Tibial artery (tissue), 4 donors: ENCODE measurements at regions not wholly inside any gene's neighbourhood (a gene's known extent, or its start where the extent isn't known, plus 50 kb on each side); places are given as distances from the start of the nearest gene placed in this dataset.

ENCODE experiments used
- DNase-seq, 2 donors: peaks; one replicate each; pipeline ENCODE4 v3.0.0-alpha.2; 2019
- H3K27ac ChIP-seq, 2 donors: fragments of 200-600 bp; sonication (generic) in 1 of 2; 1 replicate in 1 of 2; 2 replicates in 1 of 2; pipeline ENCODE4 v1.5.1; 2018 to 2019; ENCODE audit warnings: mild to moderate bottlenecking in 1 of 2
- H3K27me3 ChIP-seq, 2 donors: fragments of 200-600 bp; sonication (generic) in 1 of 2; one replicate each; pipeline versions ENCODE4 v1.5.1 to v1.6.0; 2016 to 2019
- H3K36me3 ChIP-seq, 3 donors: fragments of 200-600 bp; sonication (generic) in 2 of 3; one replicate each; pipeline ENCODE4 v1.5.1; 2016 to 2019; ENCODE audit warnings: mild to moderate bottlenecking in 2 of 3
- H3K4me1 ChIP-seq, 4 donors: fragments of 200-600 bp; sonication (generic) in 2 of 4; 1 replicate in 3 of 4; 2 replicates in 1 of 4; pipeline ENCODE4 v1.5.1; 2016 to 2019
- H3K4me3 ChIP-seq, 2 donors: fragments of 200-600 bp; sonication (generic) in 1 of 2; 1 replicate in 1 of 2; 2 replicates in 1 of 2; pipeline ENCODE4 v1.5.1; 2018 to 2019; ENCODE audit warnings: mild to moderate bottlenecking in 2 of 2
- H3K9me3 ChIP-seq, 3 donors: fragments of 200-600 bp; sonication (generic) in 1 of 3; one replicate each; pipeline ENCODE4 v1.5.1; 2016 to 2019
- CTCF ChIP-seq, 2 experiments: fragments of 200-600 bp in 1 of 2; fragments of 450-650 bp in 1 of 2; IDR thresholded peaks; one replicate each; pipeline ENCODE4 v1.5.1; 2017 to 2019; ENCODE audit warnings: antibody characterized with exemption in 2 of 2, mild to moderate bottlenecking in 1 of 2, moderate library complexity in 1 of 2
- intact Hi-C: fragments of 100-400 bp; cut with DNase I; formaldehyde crosslinking; loops from one replicate; pipeline ENCODE4 v1.15.0; 2023; ENCODE audit warnings: low total_unique reads

DNA sequence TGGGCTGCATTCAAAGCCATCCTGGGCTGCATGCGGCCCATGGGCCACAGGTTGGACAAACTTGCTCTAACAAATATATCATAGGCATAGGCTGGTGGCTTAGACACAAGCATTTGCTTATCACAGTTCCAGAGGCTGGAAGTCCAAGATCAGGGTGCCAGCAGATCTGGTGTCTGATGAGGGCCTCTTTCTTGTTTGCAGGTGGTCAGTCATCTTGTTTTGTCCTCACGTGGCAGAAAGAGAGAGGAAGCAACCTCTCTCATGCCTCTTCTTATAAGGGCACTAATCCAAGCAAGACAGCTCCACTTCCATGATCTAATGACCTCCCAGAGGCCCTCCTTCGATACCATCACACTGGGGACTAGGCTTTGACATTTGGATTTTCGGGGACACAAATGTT is 238.7 kb upstream of the TNRC6C start:
- no peaks in the 10 kb centered on the region for H3K9me3 ChIP-seq
- H3K27ac ChIP-seq, result no peak overlapping the region
- no peak overlapping the region for H3K4me3 ChIP-seq
- TF ChIP-seq CTCF (IDR thresholded peaks at IDR 0.05), result no peak
- no peaks in the 10 kb centered on the region for H3K27me3 ChIP-seq
- H3K36me3 ChIP-seq, result no peaks in the 10 kb centered on the region
- no peaks in the 10 kb centered on the region for H3K4me1 ChIP-seq
- intact Hi-C loops, result no loop called here
- no peak for DNase-seq

DNA sequence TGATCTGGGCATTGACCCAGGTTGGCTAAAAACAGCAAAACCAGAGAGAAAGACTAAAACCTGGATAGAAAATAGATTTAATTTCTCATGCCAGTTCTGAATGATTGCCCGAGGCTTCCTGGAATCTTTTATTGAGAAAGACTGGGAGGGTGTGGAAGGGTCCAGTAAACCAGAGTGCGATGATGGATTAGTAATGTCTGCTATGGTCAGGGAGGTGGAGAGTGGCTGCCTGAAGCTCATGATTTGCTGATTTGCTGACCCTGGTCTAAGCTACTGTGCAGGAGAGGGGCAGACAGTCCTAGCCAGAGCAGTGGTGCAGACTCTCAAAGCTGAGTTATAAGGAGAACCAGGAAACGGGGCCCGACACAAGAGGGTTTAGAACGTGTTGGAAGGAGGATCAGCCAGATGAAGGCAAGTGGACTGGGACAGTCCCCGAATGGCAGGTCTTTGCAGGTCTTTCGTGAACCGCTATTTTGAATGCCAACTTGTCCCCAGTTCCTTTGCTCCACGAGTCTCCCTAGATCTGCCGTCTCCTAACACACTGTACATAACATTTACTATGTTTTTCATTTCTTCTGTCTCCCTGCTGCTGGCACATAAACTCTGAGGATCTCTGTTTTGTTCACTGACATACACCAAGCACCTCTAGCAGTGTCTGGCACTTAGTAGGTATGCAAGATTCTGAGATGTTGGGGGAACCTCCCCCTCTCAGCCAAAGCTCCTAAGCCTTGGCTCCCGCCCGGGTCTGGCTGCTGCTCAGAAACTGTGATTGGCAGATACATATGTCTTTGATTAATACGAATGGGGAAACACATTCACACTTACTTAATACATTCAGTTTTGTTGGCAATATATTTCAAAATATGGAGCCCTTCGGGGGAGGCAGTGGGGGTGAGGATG is 237.3 kb upstream of the TNRC6C start:
- DNase-seq, result no peak
- no peaks in the 10 kb centered on the region for H3K27me3 ChIP-seq
- H3K4me1 ChIP-seq, result no peaks in the 10 kb centered on the region
- H3K27ac ChIP-seq, result no peak overlapping the region
- H3K4me3 ChIP-seq, result no peak overlapping the region
- intact Hi-C loops, result no loop called here
- H3K9me3 ChIP-seq, result no peaks in the 10 kb centered on the region
- no peaks in the 10 kb centered on the region for H3K36me3 ChIP-seq
- TF ChIP-seq CTCF (IDR thresholded peaks at IDR 0.05), result no peak

DNA sequence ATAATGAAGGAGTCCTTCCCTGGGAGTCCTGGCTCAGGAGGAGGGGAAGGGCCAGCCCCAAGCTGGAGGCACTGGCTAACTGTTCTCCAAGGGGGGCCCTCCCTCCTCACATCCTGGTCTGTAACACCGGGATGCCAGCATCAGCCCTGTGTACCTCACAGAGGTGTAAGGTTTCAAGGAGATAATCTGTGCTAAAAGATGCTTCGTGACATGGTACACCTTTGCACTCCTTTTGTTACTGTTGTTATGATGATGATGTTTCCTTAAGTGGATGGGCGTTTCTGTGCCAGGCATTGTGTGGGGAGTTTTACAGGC is 236.7 kb upstream of the TNRC6C start:
- DNase-seq, result no peak
- Histone ChIP-seq H3K27me3 (no peaks in the 10 kb centered on the region), H3K36me3 (no peaks in the 10 kb centered on the region), H3K4me1 (peaks cover 0 to 4% (median 0%) of the 10 kb centered on the region in 4 donors), H3K9me3 (no peaks in the 10 kb centered on the region), H3K4me3 (no peak overlapping the region), H3K27ac (no peak overlapping the region)
- no peak for TF ChIP-seq CTCF (IDR thresholded peaks at IDR 0.05)
- intact Hi-C loops, result no loop called here

DNA sequence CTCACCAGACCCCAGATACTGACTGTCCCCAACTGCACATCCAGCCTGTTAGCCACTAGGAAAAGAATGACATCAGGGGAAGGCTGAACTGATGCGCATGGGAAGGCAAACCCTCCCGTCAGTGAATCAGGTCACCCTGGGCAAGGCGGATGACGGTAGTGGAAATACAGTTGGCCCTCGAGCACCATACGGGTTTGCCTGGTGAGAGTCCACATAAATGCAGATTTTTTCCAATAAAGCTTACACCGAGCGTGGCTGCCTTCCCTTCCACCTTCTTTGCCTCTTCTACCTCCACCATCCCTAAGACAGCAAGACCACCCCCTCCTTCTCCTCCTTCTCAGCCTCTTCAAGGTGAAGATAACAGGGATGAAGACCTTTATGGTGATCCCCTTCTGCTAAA is 236.1 kb upstream of the TNRC6C start:
- Histone ChIP-seq H3K27me3 (no peaks in the 10 kb centered on the region), H3K9me3 (no peaks in the 10 kb centered on the region), H3K4me1 (peaks cover 0 to 10% (median 2%) of the 10 kb centered on the region in 4 donors), H3K27ac (no peak overlapping the region), H3K36me3 (no peaks in the 10 kb centered on the region), H3K4me3 (no peak overlapping the region)
- no peak for DNase-seq
- no peak for TF ChIP-seq CTCF (IDR thresholded peaks at IDR 0.05)
- intact Hi-C loops, result no loop called here

DNA sequence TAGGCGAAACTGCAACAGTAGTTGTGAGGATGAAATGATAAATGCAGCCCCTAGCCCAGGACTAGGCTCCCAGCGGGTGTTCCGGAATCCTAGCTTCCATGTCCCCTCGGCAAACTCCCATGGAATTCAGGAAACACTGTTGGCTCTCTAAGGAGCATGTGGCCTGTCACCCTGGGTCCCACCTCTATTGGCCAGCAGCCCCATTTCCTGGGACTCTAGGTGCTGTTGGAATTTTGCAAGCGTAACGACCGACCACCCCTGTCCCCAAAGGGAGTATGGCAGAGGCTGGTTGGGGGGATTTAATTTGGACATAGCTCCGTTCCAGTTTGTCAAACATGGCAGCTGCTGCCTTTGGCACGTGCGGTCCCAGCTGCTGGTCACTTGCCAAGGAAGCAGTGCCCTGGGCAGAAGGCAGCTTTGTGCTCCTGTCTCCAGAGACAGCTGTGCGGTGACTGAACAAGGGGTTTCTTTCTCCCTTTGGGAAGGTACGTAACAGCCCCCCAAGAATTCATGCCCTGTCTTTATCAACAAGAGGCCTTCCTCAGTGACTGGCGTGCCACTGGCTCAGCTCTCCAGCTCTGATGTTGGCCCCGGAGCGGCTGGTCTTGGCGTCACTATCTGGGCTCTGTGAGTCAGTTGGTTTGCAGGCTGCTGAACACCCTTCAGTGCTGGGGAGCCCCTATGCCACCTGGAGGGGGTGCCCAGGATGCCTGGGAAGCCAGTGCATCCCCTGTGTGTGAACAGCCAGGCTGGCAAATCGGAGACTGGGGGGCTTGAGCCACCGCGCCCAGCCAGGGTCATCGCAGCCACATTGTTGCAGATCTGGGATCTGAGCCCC is 235.2 kb upstream of the TNRC6C start:
- Histone ChIP-seq H3K36me3 (no peaks in the 10 kb centered on the region), H3K27ac (no peak overlapping the region), H3K4me3 (no peak overlapping the region), H3K4me1 (peaks cover 0 to 19% (median 10%) of the 10 kb centered on the region in 4 donors), H3K27me3 (no peaks in the 10 kb centered on the region), H3K9me3 (no peaks in the 10 kb centered on the region)
- TF ChIP-seq CTCF (IDR thresholded peaks at IDR 0.05), result no peak
- DNase-seq, result no peak
- intact Hi-C loops, result no loop called here
